ENCODE measurements at regions not wholly inside any gene's neighbourhood (a gene's known extent, or its start where the extent isn't known, plus 50 kb on each side); places are given as distances from the start of the nearest gene placed in this dataset.

DNA sequence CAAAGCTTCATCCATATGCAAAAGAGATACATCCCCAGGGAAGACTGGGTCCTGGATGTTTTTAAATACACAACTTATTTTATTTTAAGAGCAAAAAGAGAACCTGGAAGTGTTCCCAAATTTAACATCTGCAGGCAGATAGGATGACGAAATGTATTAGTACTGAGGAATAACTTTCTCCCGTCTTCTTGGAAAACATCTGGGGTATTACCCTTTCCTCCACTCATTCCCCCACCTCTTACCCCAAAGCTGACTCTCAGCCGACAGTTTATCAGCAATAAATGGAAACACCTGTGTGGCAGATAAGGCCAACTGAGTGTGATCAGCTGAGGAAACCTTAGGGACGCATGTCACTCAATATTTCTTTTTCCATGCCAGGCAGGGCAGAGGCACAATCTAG lies 435.6 kb upstream of the NPVF start:
- Histone ChIP-seq H3K79me2 (replicated peaks; ENCODE audit: insufficient read depth, low read length) (no peaks in the 10 kb centered on the region), H3K9ac (ENCODE audit: low read length) (no peak overlapping the region), H3K9me2 (ENCODE audit: insufficient read depth, low read length) (no peaks in the 10 kb centered on the region), H2AFZ (ENCODE audit: low read depth, low read length) (no peak overlapping the region), H3K27ac (ENCODE audit: low read length) (no peak overlapping the region), H3K9me3 (ENCODE audit: low read length) (no peaks in the 10 kb centered on the region), H4K20me1 (ENCODE audit: insufficient read depth) (no peaks in the 10 kb centered on the region), H3K36me3 (ENCODE audit: insufficient read depth, low read length) (no peaks in the 10 kb centered on the region), H3K4me3 (ENCODE audit: low read length) (no peak overlapping the region), H3F3A (ENCODE audit: insufficient read depth, low read length, poor library complexity, severe bottlenecking) (no peaks in the 10 kb centered on the region), H3K27me3 (ENCODE audit: insufficient read depth, low read depth, low read length) (no peaks in the 10 kb centered on the region), H3K4me2 (ENCODE audit: low read length) (no peak overlapping the region)
- TF ChIP-seq TAF1 (IDR thresholded peaks at IDR 0.05; ENCODE audit: low read depth) (no peak), MXI1 (conservative IDR thresholded peaks at IDR 0.05; ENCODE audit: poor library complexity, severe bottlenecking) (no peak), SMC3 (conservative IDR thresholded peaks at IDR 0.05; ENCODE audit: poor library complexity) (no peak), EP300 (conservative IDR thresholded peaks at IDR 0.05; ENCODE audit: poor library complexity, severe bottlenecking) (no peak), CTCF (IDR thresholded peaks at IDR 0.05; ENCODE audit: poor library complexity, severe bottlenecking) (no peak), EZH2 (IDR thresholded peaks at IDR 0.05; ENCODE audit: borderline replicate concordance, insufficient read depth, low read length, poor library complexity, severe bottlenecking) (no peak), RAD21 (conservative IDR thresholded peaks at IDR 0.05) (no peak), POLR2AphosphoS5 (IDR thresholded peaks at IDR 0.05) (no peak)
- TF ChIP-seq, protein P1, sequence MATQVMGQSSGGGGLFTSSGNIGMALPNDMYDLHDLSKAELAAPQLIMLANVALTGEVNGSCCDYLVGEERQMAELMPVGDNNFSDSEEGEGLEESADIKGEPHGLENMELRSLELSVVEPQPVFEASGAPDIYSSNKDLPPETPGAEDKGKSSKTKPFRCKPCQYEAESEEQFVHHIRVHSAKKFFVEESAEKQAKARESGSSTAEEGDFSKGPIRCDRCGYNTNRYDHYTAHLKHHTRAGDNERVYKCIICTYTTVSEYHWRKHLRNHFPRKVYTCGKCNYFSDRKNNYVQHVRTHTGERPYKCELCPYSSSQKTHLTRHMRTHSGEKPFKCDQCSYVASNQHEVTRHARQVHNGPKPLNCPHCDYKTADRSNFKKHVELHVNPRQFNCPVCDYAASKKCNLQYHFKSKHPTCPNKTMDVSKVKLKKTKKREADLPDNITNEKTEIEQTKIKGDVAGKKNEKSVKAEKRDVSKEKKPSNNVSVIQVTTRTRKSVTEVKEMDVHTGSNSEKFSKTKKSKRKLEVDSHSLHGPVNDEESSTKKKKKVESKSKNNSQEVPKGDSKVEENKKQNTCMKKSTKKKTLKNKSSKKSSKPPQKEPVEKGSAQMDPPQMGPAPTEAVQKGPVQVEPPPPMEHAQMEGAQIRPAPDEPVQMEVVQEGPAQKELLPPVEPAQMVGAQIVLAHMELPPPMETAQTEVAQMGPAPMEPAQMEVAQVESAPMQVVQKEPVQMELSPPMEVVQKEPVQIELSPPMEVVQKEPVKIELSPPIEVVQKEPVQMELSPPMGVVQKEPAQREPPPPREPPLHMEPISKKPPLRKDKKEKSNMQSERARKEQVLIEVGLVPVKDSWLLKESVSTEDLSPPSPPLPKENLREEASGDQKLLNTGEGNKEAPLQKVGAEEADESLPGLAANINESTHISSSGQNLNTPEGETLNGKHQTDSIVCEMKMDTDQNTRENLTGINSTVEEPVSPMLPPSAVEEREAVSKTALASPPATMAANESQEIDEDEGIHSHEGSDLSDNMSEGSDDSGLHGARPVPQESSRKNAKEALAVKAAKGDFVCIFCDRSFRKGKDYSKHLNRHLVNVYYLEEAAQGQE (IDR thresholded peaks at IDR 0.05; ENCODE audit: borderline replicate concordance), result no peak

DNA sequence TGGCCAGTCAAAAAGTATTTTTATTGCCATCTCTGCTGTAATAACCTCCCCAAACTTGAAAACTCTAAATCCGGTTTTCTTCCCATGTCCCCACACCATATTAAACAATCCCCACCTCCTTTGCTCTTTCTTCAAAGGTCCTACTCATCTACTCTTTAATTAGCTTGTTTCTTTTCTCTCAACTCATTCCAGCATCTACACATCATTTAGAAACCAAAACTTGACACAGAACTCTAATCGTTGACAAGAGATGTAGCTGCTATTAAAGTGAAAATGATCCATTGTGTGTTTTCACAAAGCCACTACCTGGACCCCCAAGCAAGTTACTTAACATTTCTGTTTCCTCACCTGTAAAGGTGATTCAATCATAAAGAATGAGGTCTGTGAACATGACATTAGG lies 436.3 kb upstream of the NPVF start:
- Histone ChIP-seq H3K27me3 (ENCODE audit: insufficient read depth, low read depth, low read length) (no peaks in the 10 kb centered on the region), H3K9me2 (ENCODE audit: insufficient read depth, low read length) (no peaks in the 10 kb centered on the region), H3K79me2 (replicated peaks; ENCODE audit: insufficient read depth, low read length) (no peaks in the 10 kb centered on the region), H3K4me3 (ENCODE audit: low read length) (no peak overlapping the region), H3K9ac (ENCODE audit: low read length) (no peak overlapping the region), H3K36me3 (ENCODE audit: insufficient read depth, low read length) (no peaks in the 10 kb centered on the region), H3K4me2 (ENCODE audit: low read length) (no peak overlapping the region), H4K20me1 (ENCODE audit: insufficient read depth) (no peaks in the 10 kb centered on the region), H3F3A (ENCODE audit: insufficient read depth, low read length, poor library complexity, severe bottlenecking) (no peaks in the 10 kb centered on the region), H2AFZ (ENCODE audit: low read depth, low read length) (no peak overlapping the region), H3K9me3 (ENCODE audit: low read length) (no peaks in the 10 kb centered on the region), H3K27ac (ENCODE audit: low read length) (no peak overlapping the region)
- TF ChIP-seq MXI1 (conservative IDR thresholded peaks at IDR 0.05; ENCODE audit: poor library complexity, severe bottlenecking) (no peak), POLR2AphosphoS5 (IDR thresholded peaks at IDR 0.05) (no peak), EZH2 (IDR thresholded peaks at IDR 0.05; ENCODE audit: borderline replicate concordance, insufficient read depth, low read length, poor library complexity, severe bottlenecking) (no peak), RAD21 (conservative IDR thresholded peaks at IDR 0.05) (no peak), EP300 (conservative IDR thresholded peaks at IDR 0.05; ENCODE audit: poor library complexity, severe bottlenecking) (no peak), CTCF (IDR thresholded peaks at IDR 0.05; ENCODE audit: poor library complexity, severe bottlenecking) (no peak), TAF1 (IDR thresholded peaks at IDR 0.05; ENCODE audit: low read depth) (no peak), SMC3 (conservative IDR thresholded peaks at IDR 0.05; ENCODE audit: poor library complexity) (no peak)
- TF ChIP-seq, protein P1 (IDR thresholded peaks at IDR 0.05; ENCODE audit: borderline replicate concordance), result no peak

Data from neural cell (in vitro differentiated cells).